T-helper 2 cell treated with Interferon-gamma antibody and Interleukin-4, amounts not matched to agents 100 ng/mL and 5 ng/mL, for 36 hours (primary cell): ENCODE measurements at regions not wholly inside any gene's neighbourhood (a gene's known extent, or its start where the extent isn't known, plus 50 kb on each side); places are given as distances from the start of the nearest gene placed in this dataset.

Source experiments
- intact Hi-C: fragments of 100-400 bp; cut with micrococcal nuclease; formaldehyde crosslinking; loops from one replicate; pipeline ENCODE4 v1.15.1; 2023

GRCh38 chr9:12069366-12069765, 623.8 kb upstream of the TYRP1 start:
- intact Hi-C loops = no loop called here

GRCh38 chr9:12085399-12085798, 607.8 kb upstream of the TYRP1 start:
- intact Hi-C loops = no loop called here

GRCh38 chr9:12091865-12092527, 601.2 kb upstream of the TYRP1 start:
- intact Hi-C loops = no loop called here

GRCh38 chr9:12094046-12094445, 599.1 kb upstream of the TYRP1 start:
- intact Hi-C loops = no loop called here

GRCh38 chr9:12095931-12096330, 597.3 kb upstream of the TYRP1 start:
- intact Hi-C loops = no loop called here

- intact Hi-C loops = no loop called here
Observed at GRCh38 chr9:12133416-12133815, 559.8 kb upstream of the TYRP1 start.

- intact Hi-C loops = no loop called here
Observed at GRCh38 chr9:12141422-12141821, 551.8 kb upstream of the TYRP1 start.

GRCh38 chr9:12155401-12156134, 537.6 kb upstream of the TYRP1 start:
- intact Hi-C loops = no loop called here

- intact Hi-C loops = no loop called here
Observed at GRCh38 chr9:12162181-12162815, 530.9 kb upstream of the TYRP1 start.

- intact Hi-C loops = no loop called here
Observed at GRCh38 chr9:12163723-12164458, 529.3 kb upstream of the TYRP1 start.

GRCh38 chr9:12166518-12166917, 526.7 kb upstream of the TYRP1 start:
- intact Hi-C loops = no loop called here

- intact Hi-C loops = no loop called here
Observed at GRCh38 chr9:12170456-12170855, 522.7 kb upstream of the TYRP1 start.

GRCh38 chr9:12178634-12179033, 514.6 kb upstream of the TYRP1 start:
- intact Hi-C loops = no loop called here

- intact Hi-C loops = no loop called here
Observed at GRCh38 chr9:12182806-12183205, 510.4 kb upstream of the TYRP1 start.

GRCh38 chr9:12183321-12183720, 509.9 kb upstream of the TYRP1 start:
- intact Hi-C loops = no loop called here

- intact Hi-C loops = no loop called here
Observed at GRCh38 chr9:12185856-12186255, 507.3 kb upstream of the TYRP1 start.

- intact Hi-C loops = no loop called here
Observed at GRCh38 chr9:12191630-12192029, 501.6 kb upstream of the TYRP1 start.

- intact Hi-C loops = no loop called here
Observed at GRCh38 chr9:12194731-12195130, 498.5 kb upstream of the TYRP1 start.

- intact Hi-C loops = no loop called here
Observed at GRCh38 chr9:12195456-12195855, 497.7 kb upstream of the TYRP1 start.

- intact Hi-C loops = no loop called here
Observed at GRCh38 chr9:12204512-12204911, 488.7 kb upstream of the TYRP1 start.

GRCh38 chr9:12212860-12213259, 480.3 kb upstream of the TYRP1 start:
- intact Hi-C loops = no loop called here

GRCh38 chr9:12221470-12221869, 471.7 kb upstream of the TYRP1 start:
- intact Hi-C loops = no loop called here
